ENCODE measurements at regions not wholly inside any gene's neighbourhood (a gene's known extent, or its start where the extent isn't known, plus 50 kb on each side); places are given as distances from the start of the nearest gene placed in this dataset.

GRCh38 chr13:22422712-22423111 lies 751.8 kb downstream of the FGF9 start:
- no peak for DNase-seq (ENCODE audit: low spot score)

- no peak for DNase-seq (ENCODE audit: low spot score)
These were observed 752.4 kb downstream of the FGF9 start for GRCh38 chr13:22423261-22423660.

GRCh38 chr13:22425087-22425486 lies 754.2 kb downstream of the FGF9 start:
- DNase-seq (ENCODE audit: low spot score) = no peak

GRCh38 chr13:22427066-22427465 lies 753.7 kb upstream of the SGCG start:
- no peak for DNase-seq (ENCODE audit: low spot score)

GRCh38 chr13:22427783-22428182 lies 753.0 kb upstream of the SGCG start:
- DNase-seq (ENCODE audit: low spot score) = no peak

GRCh38 chr13:22428188-22428828 lies 752.5 kb upstream of the SGCG start:
- DNase-seq (ENCODE audit: low spot score) = peak; percentile 25

- no peak for DNase-seq (ENCODE audit: low spot score)
These were observed 748.1 kb upstream of the SGCG start for GRCh38 chr13:22432690-22433089.

- DNase-seq (ENCODE audit: low spot score) = no peak
These were observed 733.5 kb upstream of the SGCG start for GRCh38 chr13:22447132-22447886.

- no peak for DNase-seq (ENCODE audit: low spot score)
These were observed 731.5 kb upstream of the SGCG start for GRCh38 chr13:22449251-22449650.

- no peak for DNase-seq (ENCODE audit: low spot score)
These were observed 729.4 kb upstream of the SGCG start for GRCh38 chr13:22451327-22451741.

- DNase-seq (ENCODE audit: low spot score) = peak; percentile 9
These were observed 726.2 kb upstream of the SGCG start for GRCh38 chr13:22454586-22454985.

- DNase-seq (ENCODE audit: low spot score) = no peak
These were observed 725.7 kb upstream of the SGCG start for GRCh38 chr13:22455036-22455435.

- DNase-seq (ENCODE audit: low spot score) = no peak
These were observed 718.8 kb upstream of the SGCG start for GRCh38 chr13:22461854-22462490.

GRCh38 chr13:22463089-22463488 lies 717.7 kb upstream of the SGCG start:
- no peak for DNase-seq (ENCODE audit: low spot score)

GRCh38 chr13:22468045-22468444 lies 712.7 kb upstream of the SGCG start:
- no peak for DNase-seq (ENCODE audit: low spot score)

GRCh38 chr13:22468824-22469223 lies 712.0 kb upstream of the SGCG start:
- DNase-seq (ENCODE audit: low spot score) = no peak

GRCh38 chr13:22469452-22469851 lies 711.3 kb upstream of the SGCG start:
- no peak for DNase-seq (ENCODE audit: low spot score)

- DNase-seq (ENCODE audit: low spot score) = no peak
These were observed 710.7 kb upstream of the SGCG start for GRCh38 chr13:22470075-22470474.

- DNase-seq (ENCODE audit: low spot score) = no peak
These were observed 698.2 kb upstream of the SGCG start for GRCh38 chr13:22482496-22483000.

GRCh38 chr13:22483276-22483675 lies 697.5 kb upstream of the SGCG start:
- DNase-seq (ENCODE audit: low spot score) = no peak

GRCh38 chr13:22486490-22486889 lies 694.3 kb upstream of the SGCG start:
- no peak for DNase-seq (ENCODE audit: low spot score)

- no peak for DNase-seq (ENCODE audit: low spot score)
These were observed 692.8 kb upstream of the SGCG start for GRCh38 chr13:22487932-22488331.

- no peak for DNase-seq (ENCODE audit: low spot score)
These were observed 691.0 kb upstream of the SGCG start for GRCh38 chr13:22489771-22490170.

All from SK-N-DZ (cell line).